GM23338 (cell line): ENCODE measurements at regions not wholly inside any gene's neighbourhood (a gene's known extent, or its start where the extent isn't known, plus 50 kb on each side); places are given as distances from the start of the nearest gene placed in this dataset.

Source experiments
- CREB1 ChIP-seq: fragments of 250-450 bp; sonication (Bioruptor Pico); IDR thresholded peaks from 2 replicates; pipeline ENCODE4 v1.5.0; 2020; ENCODE audit warnings: low read depth, mild to moderate bottlenecking, moderate library complexity
- EZH2 ChIP-seq: fragments of 200-600 bp; sonication (generic); IDR thresholded peaks from one replicate; pipeline ENCODE4 v1.8.0; 2017; ENCODE audit warnings: antibody characterized with exemption, mild to moderate bottlenecking, low read depth; ENCODE audit not compliant: unreplicated experiment
- EZH2phosphoT487 ChIP-seq: fragments of 200-600 bp; sonication (generic); IDR thresholded peaks from one replicate; pipeline ENCODE4 v1.8.1; 2018; ENCODE audit warnings: antibody characterized with exemption; ENCODE audit not compliant: unreplicated experiment
- JUNB ChIP-seq: IDR thresholded peaks from one replicate; pipeline ENCODE4 v1.6.1; 2016; ENCODE audit warnings: antibody characterized with exemption; ENCODE audit not compliant: unreplicated experiment
- POLR2AphosphoS5 ChIP-seq: IDR thresholded peaks from 2 replicates; pipeline ENCODE4 v1.6.1; 2016; ENCODE audit warnings: antibody characterized with exemption, low read depth
- ZNF114 ChIP-seq: fragments of 250-450 bp; sonication (Bioruptor Pico); IDR thresholded peaks from 2 replicates; pipeline ENCODE4 v1.5.0; 2020; ENCODE audit warnings: mild to moderate bottlenecking, moderate library complexity
- ZNF331 ChIP-seq: fragments of 250-450 bp; sonication (Bioruptor Pico); IDR thresholded peaks from 2 replicates; pipeline ENCODE4 v1.5.0; 2020; ENCODE audit warnings: low read depth, mild to moderate bottlenecking, moderate library complexity
- TF ChIP-seq, protein P1 (sequence below), 2 experiments: fragments of 200-600 bp in 1 of 2; sonication (generic) in 1 of 2; conservative IDR thresholded peaks; 2 replicates each; pipeline versions ENCODE4 v1.5.1 to v1.6.1; 2016 to 2017; ENCODE audit warnings: antibody characterized with exemption in 2 of 2, low read depth in 2 of 2, mild to moderate bottlenecking in 2 of 2, moderate library complexity in 1 of 2
- TF ChIP-seq, protein P2 (sequence below): IDR thresholded peaks from 2 replicates; pipeline ENCODE4 v1.6.1; 2016; ENCODE audit warnings: antibody characterized with exemption
- TF ChIP-seq, protein P3 (sequence below): fragments of 250-450 bp; sonication (Bioruptor Pico); IDR thresholded peaks from 2 replicates; pipeline ENCODE4 v1.5.0; 2020; ENCODE audit warnings: mild to moderate bottlenecking, moderate library complexity

DNA sequence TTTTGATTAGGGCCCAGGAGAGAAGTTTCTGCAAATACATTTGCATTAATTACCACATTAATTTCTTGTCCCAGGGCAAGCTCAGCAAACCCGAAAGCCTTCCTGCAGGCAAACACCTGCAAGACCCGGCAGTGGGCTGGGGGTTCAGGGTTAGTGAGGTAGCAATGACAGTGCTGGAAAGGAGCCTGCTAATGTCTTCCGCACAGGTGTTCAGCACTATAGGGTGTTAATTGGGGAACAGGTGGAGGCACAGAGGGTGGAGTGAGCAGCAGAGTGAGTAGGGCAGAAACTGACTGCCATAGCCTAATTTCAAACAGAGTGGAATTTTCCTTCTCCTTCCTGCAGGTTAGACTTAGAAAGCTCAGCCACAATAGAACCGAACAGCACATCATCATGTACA, 50.9 kb upstream of the UBASH3B start:
- TF ChIP-seq, protein P1, sequence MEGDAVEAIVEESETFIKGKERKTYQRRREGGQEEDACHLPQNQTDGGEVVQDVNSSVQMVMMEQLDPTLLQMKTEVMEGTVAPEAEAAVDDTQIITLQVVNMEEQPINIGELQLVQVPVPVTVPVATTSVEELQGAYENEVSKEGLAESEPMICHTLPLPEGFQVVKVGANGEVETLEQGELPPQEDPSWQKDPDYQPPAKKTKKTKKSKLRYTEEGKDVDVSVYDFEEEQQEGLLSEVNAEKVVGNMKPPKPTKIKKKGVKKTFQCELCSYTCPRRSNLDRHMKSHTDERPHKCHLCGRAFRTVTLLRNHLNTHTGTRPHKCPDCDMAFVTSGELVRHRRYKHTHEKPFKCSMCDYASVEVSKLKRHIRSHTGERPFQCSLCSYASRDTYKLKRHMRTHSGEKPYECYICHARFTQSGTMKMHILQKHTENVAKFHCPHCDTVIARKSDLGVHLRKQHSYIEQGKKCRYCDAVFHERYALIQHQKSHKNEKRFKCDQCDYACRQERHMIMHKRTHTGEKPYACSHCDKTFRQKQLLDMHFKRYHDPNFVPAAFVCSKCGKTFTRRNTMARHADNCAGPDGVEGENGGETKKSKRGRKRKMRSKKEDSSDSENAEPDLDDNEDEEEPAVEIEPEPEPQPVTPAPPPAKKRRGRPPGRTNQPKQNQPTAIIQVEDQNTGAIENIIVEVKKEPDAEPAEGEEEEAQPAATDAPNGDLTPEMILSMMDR (conservative IDR thresholded peaks at IDR 0.05; ENCODE audit: low read depth in 2 of 2), result no peak
- TF ChIP-seq, protein P2, sequence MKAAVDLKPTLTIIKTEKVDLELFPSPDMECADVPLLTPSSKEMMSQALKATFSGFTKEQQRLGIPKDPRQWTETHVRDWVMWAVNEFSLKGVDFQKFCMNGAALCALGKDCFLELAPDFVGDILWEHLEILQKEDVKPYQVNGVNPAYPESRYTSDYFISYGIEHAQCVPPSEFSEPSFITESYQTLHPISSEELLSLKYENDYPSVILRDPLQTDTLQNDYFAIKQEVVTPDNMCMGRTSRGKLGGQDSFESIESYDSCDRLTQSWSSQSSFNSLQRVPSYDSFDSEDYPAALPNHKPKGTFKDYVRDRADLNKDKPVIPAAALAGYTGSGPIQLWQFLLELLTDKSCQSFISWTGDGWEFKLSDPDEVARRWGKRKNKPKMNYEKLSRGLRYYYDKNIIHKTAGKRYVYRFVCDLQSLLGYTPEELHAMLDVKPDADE, result no peak
- TF ChIP-seq EZH2phosphoT487, result no peak
- no peak for TF ChIP-seq POLR2AphosphoS5
- TF ChIP-seq EZH2, result no peak
- TF ChIP-seq JUNB, result no peak
- TF ChIP-seq CREB1 (CRISPR knock-in tag), result no peak
- no peak for TF ChIP-seq ZNF114 (CRISPR knock-in tag)
- TF ChIP-seq ZNF331, result no peak
- TF ChIP-seq, protein P3, sequence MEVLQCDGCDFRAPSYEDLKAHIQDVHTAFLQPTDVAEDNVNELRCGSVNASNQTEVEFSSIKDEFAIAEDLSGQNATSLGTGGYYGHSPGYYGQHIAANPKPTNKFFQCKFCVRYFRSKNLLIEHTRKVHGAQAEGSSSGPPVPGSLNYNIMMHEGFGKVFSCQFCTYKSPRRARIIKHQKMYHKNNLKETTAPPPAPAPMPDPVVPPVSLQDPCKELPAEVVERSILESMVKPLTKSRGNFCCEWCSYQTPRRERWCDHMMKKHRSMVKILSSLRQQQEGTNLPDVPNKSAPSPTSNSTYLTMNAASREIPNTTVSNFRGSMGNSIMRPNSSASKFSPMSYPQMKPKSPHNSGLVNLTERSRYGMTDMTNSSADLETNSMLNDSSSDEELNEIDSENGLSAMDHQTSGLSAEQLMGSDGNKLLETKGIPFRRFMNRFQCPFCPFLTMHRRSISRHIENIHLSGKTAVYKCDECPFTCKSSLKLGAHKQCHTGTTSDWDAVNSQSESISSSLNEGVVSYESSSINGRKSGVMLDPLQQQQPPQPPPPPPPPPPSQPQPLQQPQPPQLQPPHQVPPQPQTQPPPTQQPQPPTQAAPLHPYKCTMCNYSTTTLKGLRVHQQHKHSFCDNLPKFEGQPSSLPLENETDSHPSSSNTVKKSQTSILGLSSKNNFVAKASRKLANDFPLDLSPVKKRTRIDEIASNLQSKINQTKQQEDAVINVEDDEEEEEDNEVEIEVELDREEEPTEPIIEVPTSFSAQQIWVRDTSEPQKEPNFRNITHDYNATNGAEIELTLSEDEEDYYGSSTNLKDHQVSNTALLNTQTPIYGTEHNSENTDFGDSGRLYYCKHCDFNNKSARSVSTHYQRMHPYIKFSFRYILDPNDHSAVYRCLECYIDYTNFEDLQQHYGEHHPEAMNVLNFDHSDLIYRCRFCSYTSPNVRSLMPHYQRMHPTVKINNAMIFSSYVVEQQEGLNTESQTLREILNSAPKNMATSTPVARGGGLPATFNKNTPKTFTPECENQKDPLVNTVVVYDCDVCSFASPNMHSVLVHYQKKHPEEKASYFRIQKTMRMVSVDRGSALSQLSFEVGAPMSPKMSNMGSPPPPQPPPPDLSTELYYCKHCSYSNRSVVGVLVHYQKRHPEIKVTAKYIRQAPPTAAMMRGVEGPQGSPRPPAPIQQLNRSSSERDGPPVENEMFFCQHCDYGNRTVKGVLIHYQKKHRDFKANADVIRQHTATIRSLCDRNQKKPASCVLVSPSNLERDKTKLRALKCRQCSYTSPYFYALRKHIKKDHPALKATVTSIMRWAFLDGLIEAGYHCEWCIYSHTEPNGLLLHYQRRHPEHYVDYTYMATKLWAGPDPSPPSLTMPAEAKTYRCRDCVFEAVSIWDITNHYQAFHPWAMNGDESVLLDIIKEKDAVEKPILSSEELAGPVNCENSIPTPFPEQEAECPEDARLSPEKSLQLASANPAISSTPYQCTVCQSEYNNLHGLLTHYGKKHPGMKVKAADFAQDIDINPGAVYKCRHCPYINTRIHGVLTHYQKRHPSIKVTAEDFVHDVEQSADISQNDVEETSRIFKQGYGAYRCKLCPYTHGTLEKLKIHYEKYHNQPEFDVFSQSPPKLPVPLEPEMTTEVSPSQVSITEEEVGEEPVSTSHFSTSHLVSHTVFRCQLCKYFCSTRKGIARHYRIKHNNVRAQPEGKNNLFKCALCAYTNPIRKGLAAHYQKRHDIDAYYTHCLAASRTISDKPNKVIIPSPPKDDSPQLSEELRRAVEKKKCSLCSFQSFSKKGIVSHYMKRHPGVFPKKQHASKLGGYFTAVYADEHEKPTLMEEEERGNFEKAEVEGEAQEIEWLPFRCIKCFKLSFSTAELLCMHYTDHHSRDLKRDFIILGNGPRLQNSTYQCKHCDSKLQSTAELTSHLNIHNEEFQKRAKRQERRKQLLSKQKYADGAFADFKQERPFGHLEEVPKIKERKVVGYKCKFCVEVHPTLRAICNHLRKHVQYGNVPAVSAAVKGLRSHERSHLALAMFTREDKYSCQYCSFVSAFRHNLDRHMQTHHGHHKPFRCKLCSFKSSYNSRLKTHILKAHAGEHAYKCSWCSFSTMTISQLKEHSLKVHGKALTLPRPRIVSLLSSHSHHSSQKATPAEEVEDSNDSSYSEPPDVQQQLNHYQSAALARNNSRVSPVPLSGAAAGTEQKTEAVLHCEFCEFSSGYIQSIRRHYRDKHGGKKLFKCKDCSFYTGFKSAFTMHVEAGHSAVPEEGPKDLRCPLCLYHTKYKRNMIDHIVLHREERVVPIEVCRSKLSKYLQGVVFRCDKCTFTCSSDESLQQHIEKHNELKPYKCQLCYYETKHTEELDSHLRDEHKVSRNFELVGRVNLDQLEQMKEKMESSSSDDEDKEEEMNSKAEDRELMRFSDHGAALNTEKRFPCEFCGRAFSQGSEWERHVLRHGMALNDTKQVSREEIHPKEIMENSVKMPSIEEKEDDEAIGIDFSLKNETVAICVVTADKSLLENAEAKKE, result no peak
